GM18517 (cell line): ENCODE measurements at regions not wholly inside any gene's neighbourhood (a gene's known extent, or its start where the extent isn't known, plus 50 kb on each side); places are given as distances from the start of the nearest gene placed in this dataset.

Experiments
- ATAC-seq: cut with Tn5 transposase; IDR thresholded peaks from one replicate; pipeline ENCODE4 v1.9.1; 2021; ENCODE audit warnings: mild to moderate bottlenecking, moderate library complexity; ENCODE audit not compliant: unreplicated experiment

GRCh38 chr5:71939452-71940230 is 167.6 kb upstream of the MAP1B start:
- no peak for ATAC-seq

GRCh38 chr5:71943874-71944273 is 163.4 kb upstream of the MAP1B start:
- ATAC-seq = no peak

GRCh38 chr5:71945436-71945835 is 161.8 kb upstream of the MAP1B start:
- ATAC-seq = no peak

GRCh38 chr5:71946343-71947030 is 160.8 kb upstream of the MAP1B start:
- no peak for ATAC-seq

- no peak for ATAC-seq
These were observed 159.1 kb upstream of the MAP1B start for GRCh38 chr5:71948206-71948605.

- ATAC-seq = no peak
These were observed 157.5 kb upstream of the MAP1B start for GRCh38 chr5:71949772-71950171.

- ATAC-seq = no peak
These were observed 153.4 kb upstream of the MAP1B start for GRCh38 chr5:71953866-71954265.

- no peak for ATAC-seq
These were observed 152.9 kb upstream of the MAP1B start for GRCh38 chr5:71954329-71954728.

GRCh38 chr5:71955723-71956122 is 151.6 kb upstream of the MAP1B start:
- ATAC-seq = no peak

GRCh38 chr5:71957292-71957898 is 149.9 kb upstream of the MAP1B start:
- ATAC-seq = no peak

- ATAC-seq = no peak
These were observed 147.1 kb upstream of the MAP1B start for GRCh38 chr5:71960195-71960594.

- ATAC-seq = no peak
These were observed 145.5 kb upstream of the MAP1B start for GRCh38 chr5:71961786-71962185.

GRCh38 chr5:71969460-71969859 is 137.8 kb upstream of the MAP1B start:
- no peak for ATAC-seq

GRCh38 chr5:71971862-71972261 is 135.4 kb upstream of the MAP1B start:
- no peak for ATAC-seq

GRCh38 chr5:71972777-71973473 is 134.3 kb upstream of the MAP1B start:
- ATAC-seq = no peak

- no peak for ATAC-seq
These were observed 133.7 kb upstream of the MAP1B start for GRCh38 chr5:71973563-71973962.

- no peak for ATAC-seq
These were observed 133.1 kb upstream of the MAP1B start for GRCh38 chr5:71974165-71974564.

- no peak for ATAC-seq
These were observed 132.7 kb upstream of the MAP1B start for GRCh38 chr5:71974622-71975021.

- no peak for ATAC-seq
These were observed 130.8 kb upstream of the MAP1B start for GRCh38 chr5:71976449-71976848.

GRCh38 chr5:71977311-71977710 is 130.0 kb upstream of the MAP1B start:
- no peak for ATAC-seq

GRCh38 chr5:71978216-71978615 is 129.1 kb upstream of the MAP1B start:
- ATAC-seq = no peak
